Right renal pelvis (tissue), 4 donors: ENCODE measurements at regions not wholly inside any gene's neighbourhood (a gene's known extent, or its start where the extent isn't known, plus 50 kb on each side); places are given as distances from the start of the nearest gene placed in this dataset.

Experiments used
- DNase-seq, 4 donors: peaks; one replicate each; pipeline ENCODE4 v3.0.0-alpha.2; 2013; ENCODE audit warnings: low read depth in 4 of 4, low spot score in 3 of 4, missing footprints in 1 of 4

DNA sequence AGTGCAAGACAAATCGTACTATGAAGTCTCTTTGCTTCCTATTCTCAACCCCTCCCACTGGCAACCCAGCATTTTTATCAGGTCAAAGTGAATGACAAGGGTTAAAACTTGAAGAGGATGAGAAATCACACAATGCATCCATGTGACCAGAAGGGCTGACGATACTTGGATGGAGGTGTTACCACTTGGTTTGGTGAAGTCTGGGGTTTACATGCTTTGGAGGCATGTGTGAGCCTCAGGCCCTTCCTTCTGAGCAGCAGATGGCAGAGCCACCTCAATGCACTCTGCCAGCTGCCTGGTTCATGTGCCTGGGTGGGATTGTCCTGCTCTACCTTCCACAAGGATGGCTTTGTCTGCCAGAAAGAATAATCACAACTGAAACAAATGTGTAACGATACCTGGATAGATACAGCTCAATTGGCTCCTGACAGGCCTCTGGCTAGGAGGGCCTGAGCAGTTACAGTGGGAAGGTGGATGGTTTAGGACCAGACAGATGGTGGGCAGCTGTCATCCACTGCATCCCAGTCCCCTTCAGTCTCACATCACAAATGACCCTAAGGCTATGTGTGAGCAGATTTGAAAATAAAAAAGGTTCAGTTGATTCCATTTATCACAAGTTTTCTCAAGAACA, 51.5 kb upstream of the CNIH3 start:
- no peak for DNase-seq

DNA sequence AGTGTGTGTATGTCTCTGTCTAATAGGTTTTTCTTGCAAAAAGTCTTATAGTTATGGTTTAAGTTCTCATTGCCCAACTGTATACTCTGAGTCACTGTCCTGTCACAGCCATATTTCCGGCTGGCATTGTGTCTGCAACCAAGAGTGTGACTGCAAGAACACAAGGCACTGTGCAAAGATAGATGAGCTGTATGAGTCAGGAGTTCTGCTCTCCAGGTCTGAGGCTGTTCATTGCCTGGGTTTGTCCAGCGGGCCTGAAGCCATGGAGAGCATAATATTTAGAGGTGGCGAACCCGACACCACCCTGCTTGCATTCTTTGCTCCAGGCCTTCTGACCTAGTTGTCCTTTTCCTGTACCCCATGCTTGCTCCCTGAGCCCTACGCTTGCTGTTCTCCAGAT, 50.9 kb upstream of the CNIH3 start:
- DNase-seq, result no peak

DNA sequence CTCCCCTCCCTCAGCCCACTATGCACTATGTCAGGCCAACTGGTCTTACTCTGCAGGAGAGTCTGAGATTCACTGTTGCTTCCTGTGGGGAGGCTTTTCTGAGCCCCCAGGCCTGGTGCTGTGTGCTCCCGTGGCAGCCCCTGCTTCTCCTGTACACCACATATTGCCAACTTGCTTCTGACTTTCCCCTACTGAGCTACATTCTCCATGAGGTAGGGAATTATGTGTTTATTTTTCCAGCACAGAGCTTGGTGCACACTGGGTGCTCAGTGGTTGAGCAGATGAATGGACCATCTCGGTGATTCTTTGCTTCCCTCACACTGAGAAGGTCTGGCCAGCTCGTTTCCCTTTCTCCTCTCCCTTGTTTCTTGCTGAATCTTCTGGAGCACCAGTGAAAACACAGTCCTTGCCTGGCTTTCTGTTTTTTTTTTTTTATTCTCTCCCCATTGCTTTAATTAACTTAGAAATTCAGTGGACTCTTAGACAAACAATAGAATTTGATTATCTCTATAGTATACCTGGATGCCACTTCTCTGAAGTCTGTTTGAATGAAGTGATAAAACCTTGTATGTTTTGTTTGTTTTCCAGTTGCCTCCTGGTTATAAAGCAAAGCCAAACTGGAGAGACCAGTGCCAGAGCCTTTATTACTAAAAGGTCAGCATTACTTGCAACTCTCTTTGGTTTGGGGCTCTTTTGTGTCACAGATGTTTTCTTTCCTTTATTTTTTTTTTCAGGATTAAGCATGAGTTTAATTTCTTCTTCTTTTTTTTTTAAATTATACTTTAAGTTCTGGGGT, 50.3 kb upstream of the CNIH3 start:
- DNase-seq, result no peak
